HUES6 (cell line): ENCODE measurements at regions not wholly inside any gene's neighbourhood (a gene's known extent, or its start where the extent isn't known, plus 50 kb on each side); places are given as distances from the start of the nearest gene placed in this dataset.

Experiments
- H3K27ac ChIP-seq: 2 replicates; pipeline ENCODE4 v1.7.0; 2013; ENCODE audit warnings: low read depth, mild to moderate bottlenecking, low read length, inconsistent platforms
- H3K27me3 ChIP-seq: 2 replicates; pipeline ENCODE4 v1.6.1; 2013; ENCODE audit warnings: low read length; ENCODE audit not compliant: control insufficient read depth, insufficient read depth
- H3K36me3 ChIP-seq: 2 replicates; pipeline ENCODE4 v1.6.1; 2013; ENCODE audit warnings: low read length; ENCODE audit not compliant: control insufficient read depth, insufficient read depth
- H3K4me1 ChIP-seq: 2 replicates; pipeline ENCODE4 v1.6.1; 2013; ENCODE audit warnings: low read length; ENCODE audit not compliant: control insufficient read depth, insufficient read depth
- H3K4me3 ChIP-seq: 2 replicates; pipeline ENCODE4 v1.5.1; 2013; ENCODE audit warnings: low read depth, low read length
- H3K9ac ChIP-seq: one replicate; pipeline ENCODE4 v1.6.1; 2013; ENCODE audit warnings: mild to moderate bottlenecking, low read length
- H3K9me3 ChIP-seq: 2 replicates; pipeline ENCODE4 v1.6.1; 2013; ENCODE audit warnings: low read depth, low read length; ENCODE audit not compliant: control insufficient read depth, insufficient read depth

DNA sequence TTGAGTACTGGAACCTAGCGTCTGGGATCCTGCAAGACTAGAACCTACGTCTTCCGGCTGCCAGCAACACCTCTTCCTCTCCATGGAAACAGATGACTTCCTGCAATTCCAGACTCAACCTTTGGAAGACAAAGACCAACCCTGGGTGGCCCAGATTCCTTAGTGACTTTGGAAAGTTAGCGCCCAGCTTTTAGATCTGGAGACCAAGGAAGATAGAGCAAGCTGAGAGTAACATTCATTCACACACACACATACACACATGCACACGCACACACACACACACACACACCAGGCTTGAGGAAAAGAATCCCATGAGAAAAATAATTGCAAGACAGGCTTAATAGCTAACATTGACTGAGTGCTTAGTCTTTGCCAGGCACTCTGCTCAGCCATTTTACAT lies 788.9 kb downstream of the UQCRFS1 start:
- H3K27ac ChIP-seq = peak overlapping the region; percentile 62; the same call in 1 of the 2 replicates
- peak overlapping the region; percentile 41 for H3K9ac ChIP-seq
- H3K27me3 ChIP-seq = no peaks in the 10 kb centered on the region
- 0 out of 2 replicates have a peak overlapping the region, but pooled peaks have one; percentile 4 for H3K4me3 ChIP-seq
- H3K36me3 ChIP-seq = no peaks in the 10 kb centered on the region
- H3K4me1 ChIP-seq = peaks cover 47% of the 10 kb centered on the region
- H3K9me3 ChIP-seq = no peaks in the 10 kb centered on the region

DNA sequence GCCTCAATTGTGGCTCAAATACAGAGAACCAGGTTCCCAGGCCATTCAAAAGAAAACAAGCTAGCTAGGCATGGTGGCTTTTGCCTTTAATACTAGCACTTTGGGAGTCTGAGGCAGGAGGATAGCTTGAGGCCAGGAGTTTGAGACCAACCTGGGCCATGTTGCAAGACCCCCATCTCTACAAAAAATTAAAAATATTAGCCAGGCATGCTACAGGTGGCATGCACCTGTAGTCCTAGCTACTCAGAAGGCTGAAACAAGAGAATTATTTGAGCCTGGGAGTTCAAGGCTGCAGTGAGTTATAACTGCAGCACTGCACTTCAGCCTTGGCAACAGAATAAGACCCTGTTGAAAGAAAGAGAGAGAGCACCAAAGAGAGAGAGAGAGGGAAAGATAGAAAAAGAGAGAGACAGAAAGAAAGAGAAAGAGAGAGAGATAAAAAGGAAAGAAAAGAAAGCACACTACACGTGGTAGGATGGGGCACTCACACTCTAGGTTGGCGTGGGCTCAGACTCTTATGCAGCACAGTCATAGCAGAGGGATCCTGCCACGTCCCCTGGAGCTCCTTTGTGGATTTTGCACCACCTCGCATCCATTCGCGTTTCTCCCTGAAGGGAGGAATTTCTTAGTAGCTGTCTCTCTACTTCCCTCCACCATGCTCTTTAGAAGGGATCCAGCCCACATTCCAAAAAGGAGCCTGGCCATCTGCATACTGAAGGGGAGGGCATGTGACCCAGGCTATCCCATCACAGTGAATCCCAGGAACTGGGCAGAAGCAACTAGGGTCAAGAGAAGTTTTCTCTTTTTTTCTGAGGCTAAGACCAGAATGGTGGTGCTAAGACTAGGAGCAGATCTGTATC lies 789.9 kb downstream of the UQCRFS1 start:
- no peak overlapping the region for H3K9ac ChIP-seq
- peak overlapping the region; percentile 15; the same call in 1 of the 2 replicates for H3K27ac ChIP-seq
- H3K4me3 ChIP-seq = no peak overlapping the region
- H3K9me3 ChIP-seq = no peaks in the 10 kb centered on the region
- no peaks in the 10 kb centered on the region for H3K27me3 ChIP-seq
- H3K36me3 ChIP-seq = no peaks in the 10 kb centered on the region
- H3K4me1 ChIP-seq = peaks cover 47% of the 10 kb centered on the region

DNA sequence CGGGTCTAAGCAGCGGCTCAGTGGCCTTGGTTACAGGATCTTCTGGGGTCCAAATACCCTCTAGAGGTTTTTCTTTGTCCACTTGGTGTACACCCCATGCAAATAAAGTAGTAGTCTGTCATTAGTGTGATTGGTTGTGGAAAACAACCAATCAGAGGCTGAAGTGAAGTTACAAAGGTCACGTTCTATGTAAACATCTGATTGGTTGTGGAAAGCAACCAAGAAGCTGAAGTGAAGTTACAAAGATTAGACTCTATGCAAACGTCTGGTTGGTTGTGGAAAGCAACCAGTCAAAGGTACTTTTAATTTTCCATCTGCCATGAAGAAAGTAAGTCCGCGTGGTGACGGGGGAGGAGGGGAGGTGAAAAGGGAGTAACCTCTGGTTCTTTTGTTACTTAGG lies 790.9 kb downstream of the UQCRFS1 start:
- Histone ChIP-seq H3K9ac (no peak overlapping the region), H3K27ac (no peak overlapping the region), H3K36me3 (no peaks in the 10 kb centered on the region), H3K4me3 (no peak overlapping the region), H3K4me1 (peaks cover 39% of the 10 kb centered on the region), H3K27me3 (no peaks in the 10 kb centered on the region), H3K9me3 (no peaks in the 10 kb centered on the region)

DNA sequence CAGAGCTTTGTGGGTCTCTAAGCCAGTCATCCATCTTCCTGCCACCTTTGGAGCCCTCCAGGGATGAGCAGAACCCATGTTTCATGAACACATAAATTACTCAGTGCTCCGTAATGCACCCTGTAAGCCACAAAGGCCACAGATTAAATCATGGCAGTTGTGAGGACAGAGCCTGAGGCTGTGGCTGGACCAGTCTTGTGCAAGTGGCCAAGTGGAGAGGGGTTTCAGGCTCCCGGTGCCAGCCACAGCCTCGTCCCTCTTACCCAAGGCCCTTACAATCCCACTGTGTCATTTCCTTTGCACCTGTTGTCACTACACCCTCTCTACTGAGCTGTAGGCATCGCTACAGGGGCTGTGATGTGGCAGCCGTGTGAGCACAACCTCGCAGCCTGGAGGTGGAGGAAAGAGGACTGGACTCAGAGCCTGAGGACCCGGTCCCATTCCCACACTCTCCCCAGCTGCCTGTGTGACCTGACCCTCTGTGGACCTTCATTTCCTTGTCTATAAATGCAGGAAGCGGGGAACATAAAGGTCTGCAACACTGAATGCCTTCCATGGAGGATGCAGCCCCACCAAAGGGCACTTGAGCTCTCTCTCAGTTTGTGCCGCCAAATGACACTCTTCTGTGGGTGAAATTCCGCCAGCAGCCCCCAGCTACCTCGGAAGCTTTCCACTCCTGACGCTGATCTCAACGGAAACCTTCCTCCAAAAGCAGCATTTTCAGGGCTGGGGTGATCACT lies 792.0 kb downstream of the UQCRFS1 start:
- H3K36me3 ChIP-seq = no peaks in the 10 kb centered on the region
- no peak overlapping the region for H3K9ac ChIP-seq
- peaks cover 32% of the 10 kb centered on the region for H3K4me1 ChIP-seq
- H3K27ac ChIP-seq = no peak overlapping the region
- H3K9me3 ChIP-seq = no peaks in the 10 kb centered on the region
- H3K27me3 ChIP-seq = no peaks in the 10 kb centered on the region
- H3K4me3 ChIP-seq = no peak overlapping the region

DNA sequence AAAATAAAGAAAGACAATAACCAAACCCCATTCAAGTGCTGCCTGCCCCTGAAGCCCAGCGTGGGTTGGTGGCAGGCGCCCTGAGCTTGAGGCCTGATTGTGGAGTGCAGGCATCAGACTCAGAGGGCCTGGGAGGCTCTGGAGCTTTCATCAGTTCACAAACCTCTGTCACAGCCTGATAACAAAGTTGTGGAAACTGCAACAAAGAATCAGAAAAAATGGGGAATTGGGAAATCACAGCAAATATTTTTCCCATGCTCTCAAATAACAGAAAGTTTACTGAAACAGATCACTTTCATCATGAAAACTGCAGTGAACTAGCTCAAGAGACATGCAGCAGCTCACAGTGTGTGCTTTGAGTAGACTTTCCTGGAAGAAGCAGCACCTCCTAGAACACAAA lies 793.6 kb downstream of the UQCRFS1 start:
- Histone ChIP-seq H3K4me3 (no peak overlapping the region), H3K27ac (no peak overlapping the region), H3K9me3 (no peaks in the 10 kb centered on the region), H3K9ac (no peak overlapping the region), H3K4me1 (peaks cover 16% of the 10 kb centered on the region), H3K36me3 (no peaks in the 10 kb centered on the region), H3K27me3 (no peaks in the 10 kb centered on the region)

DNA sequence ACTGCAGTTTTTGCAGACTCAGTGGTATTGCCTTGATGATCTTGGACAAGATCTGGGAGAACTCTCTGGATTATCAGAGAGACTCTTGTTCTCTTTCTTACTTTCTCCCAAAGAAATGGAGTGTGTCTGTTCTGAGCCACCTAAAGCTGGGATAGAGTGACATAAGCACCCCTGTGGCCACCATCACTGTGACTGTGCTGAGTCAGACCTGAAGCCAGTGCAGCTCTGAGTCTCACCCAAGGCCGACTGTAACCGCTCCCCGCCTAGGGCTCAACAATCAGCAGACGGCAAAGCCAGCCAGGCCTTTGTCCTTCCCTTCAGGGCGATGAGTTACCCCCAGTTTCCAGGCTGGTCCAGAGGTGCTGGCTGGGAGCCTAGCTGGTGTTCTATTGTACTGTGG lies 795.6 kb downstream of the UQCRFS1 start:
- no peaks in the 10 kb centered on the region for H3K4me1 ChIP-seq
- H3K9me3 ChIP-seq = no peaks in the 10 kb centered on the region
- no peak overlapping the region for H3K27ac ChIP-seq
- no peak overlapping the region for H3K4me3 ChIP-seq
- H3K9ac ChIP-seq = no peak overlapping the region
- H3K27me3 ChIP-seq = no peaks in the 10 kb centered on the region
- H3K36me3 ChIP-seq = no peaks in the 10 kb centered on the region

DNA sequence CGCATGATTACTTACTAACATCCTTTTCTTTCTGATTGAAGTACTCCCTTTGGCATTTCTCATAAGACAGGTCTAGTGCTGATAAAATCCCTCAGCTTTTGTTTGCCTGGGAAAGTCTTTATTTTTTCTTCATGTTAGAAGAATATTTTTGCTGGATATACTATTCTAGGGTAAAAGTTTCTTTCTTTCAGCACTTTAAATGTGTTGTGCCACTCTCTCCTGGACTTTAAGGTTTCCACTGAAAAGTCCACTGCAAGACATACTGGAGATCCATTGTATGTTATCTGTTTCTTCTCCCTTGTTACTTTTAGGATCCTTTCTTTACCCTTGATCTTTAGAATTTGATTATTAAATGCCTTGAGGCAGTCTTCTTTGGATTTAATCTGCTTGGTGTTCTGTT lies 796.7 kb downstream of the UQCRFS1 start:
- Histone ChIP-seq H3K9me3 (no peaks in the 10 kb centered on the region), H3K27ac (no peak overlapping the region), H3K27me3 (no peaks in the 10 kb centered on the region), H3K4me3 (no peak overlapping the region), H3K4me1 (no peaks in the 10 kb centered on the region), H3K36me3 (no peaks in the 10 kb centered on the region), H3K9ac (no peak overlapping the region)

DNA sequence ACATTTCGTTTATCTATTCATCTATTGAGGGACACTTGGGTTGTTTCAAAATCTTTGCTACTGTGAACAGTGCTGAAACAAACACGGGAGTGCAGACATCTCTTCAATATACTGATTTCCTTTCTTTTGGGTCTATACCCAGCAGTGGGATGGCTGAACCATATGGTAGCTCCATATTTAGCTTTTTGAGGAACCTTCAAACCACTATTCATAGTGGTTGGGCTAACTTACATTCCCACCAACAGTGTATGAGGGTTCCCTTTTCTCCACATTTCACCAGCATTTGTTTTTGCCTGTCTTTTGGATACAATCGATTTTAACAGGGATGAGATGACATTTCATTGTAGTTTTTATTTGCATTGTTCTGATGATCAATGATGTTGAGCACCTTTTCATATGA lies 798.2 kb downstream of the UQCRFS1 start:
- no peak overlapping the region for H3K9ac ChIP-seq
- H3K36me3 ChIP-seq = no peaks in the 10 kb centered on the region
- H3K4me3 ChIP-seq = no peak overlapping the region
- H3K27me3 ChIP-seq = no peaks in the 10 kb centered on the region
- no peak overlapping the region for H3K27ac ChIP-seq
- H3K9me3 ChIP-seq = no peaks in the 10 kb centered on the region
- no peaks in the 10 kb centered on the region for H3K4me1 ChIP-seq

DNA sequence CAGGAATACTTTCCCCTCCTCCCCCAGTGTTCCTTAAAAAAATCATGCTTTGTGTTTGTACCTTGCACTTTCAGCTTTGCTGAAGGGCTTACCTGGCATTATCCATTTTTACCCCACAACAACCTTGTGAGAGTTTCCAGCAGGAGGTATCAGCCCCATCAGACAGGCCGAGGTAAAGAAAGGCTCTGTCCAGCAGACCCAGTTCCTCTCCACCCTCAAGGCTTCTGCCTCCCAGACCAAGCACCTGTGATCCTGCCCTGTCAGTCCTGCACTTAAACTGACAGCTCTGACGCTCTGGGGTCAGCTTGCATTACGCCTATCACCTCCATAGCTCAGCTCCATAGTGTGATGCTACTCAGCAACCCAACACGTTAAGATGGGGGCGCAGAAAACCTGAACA lies 803.1 kb downstream of the UQCRFS1 start:
- Histone ChIP-seq H3K36me3 (no peaks in the 10 kb centered on the region), H3K27ac (no peak overlapping the region), H3K4me3 (no peak overlapping the region), H3K9ac (no peak overlapping the region), H3K27me3 (no peaks in the 10 kb centered on the region), H3K9me3 (no peaks in the 10 kb centered on the region), H3K4me1 (peaks cover 3% of the 10 kb centered on the region; the same call in 1 of the 2 replicates)

DNA sequence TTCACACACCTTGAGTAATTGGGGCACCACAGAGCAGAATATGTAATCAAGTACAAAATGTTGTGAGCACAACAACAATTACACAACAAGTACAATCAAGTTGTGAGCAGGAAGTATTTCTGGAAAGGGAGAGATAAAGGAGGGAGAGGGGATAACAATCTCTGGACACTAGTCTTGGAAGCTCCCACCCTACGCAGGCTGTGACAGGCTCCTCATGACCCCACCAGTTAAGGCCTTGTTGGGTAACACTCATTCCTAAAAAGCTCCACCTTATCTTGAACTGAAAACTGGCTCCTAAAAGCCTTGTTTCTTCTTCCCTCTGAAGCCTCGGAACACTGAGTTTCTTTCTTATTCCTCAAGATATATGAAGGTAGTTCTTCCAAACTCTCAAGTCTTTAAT lies 806.0 kb downstream of the UQCRFS1 start:
- H3K4me3 ChIP-seq = no peak overlapping the region
- H3K27ac ChIP-seq = no peak overlapping the region
- no peak overlapping the region for H3K9ac ChIP-seq
- no peaks in the 10 kb centered on the region for H3K9me3 ChIP-seq
- no peaks in the 10 kb centered on the region for H3K27me3 ChIP-seq
- peaks cover 5% of the 10 kb centered on the region; the same call in 1 of the 2 replicates for H3K4me1 ChIP-seq
- no peaks in the 10 kb centered on the region for H3K36me3 ChIP-seq

DNA sequence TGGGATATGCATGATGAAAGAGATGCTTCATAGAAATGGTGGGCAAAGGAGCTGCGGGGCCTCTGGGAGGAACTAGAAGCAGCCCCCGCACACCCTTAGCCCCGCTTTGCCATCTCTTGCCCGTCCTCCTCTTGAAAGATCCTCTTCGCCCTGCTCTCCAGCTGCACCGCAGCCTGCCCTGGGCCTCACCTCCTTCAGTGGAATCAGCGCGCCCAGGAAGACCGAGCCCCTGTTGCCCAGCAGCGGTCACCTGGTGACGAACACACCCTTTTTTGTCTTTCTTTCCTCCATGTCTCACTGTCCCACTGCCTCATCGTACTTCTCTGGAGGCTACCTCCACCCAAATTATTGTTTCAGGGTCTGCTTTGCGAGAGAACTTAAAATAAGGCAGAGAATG lies 807.6 kb downstream of the UQCRFS1 start:
- H3K4me3 ChIP-seq = no peak overlapping the region
- no peaks in the 10 kb centered on the region for H3K9me3 ChIP-seq
- no peaks in the 10 kb centered on the region for H3K27me3 ChIP-seq
- H3K36me3 ChIP-seq = no peaks in the 10 kb centered on the region
- no peak overlapping the region for H3K27ac ChIP-seq
- no peak overlapping the region for H3K9ac ChIP-seq
- peaks cover 21% of the 10 kb centered on the region; the same call in 1 of the 2 replicates for H3K4me1 ChIP-seq
